Endothelial cell of umbilical vein (primary cell): ENCODE measurements at regions not wholly inside any gene's neighbourhood (a gene's known extent, or its start where the extent isn't known, plus 50 kb on each side); places are given as distances from the start of the nearest gene placed in this dataset.
"Not testable (repeated sequence)": the region's sequence is repeated elsewhere in the genome, so short reads cannot be mapped to it uniquely, and the experiment has no call there.

ENCODE experiments used
- BruUV-seq: library from RNA; stranded (reverse); fragments of 400-500 nt; replicated peaks from 2 replicates; lab custom pipeline; 2021; lab: Mats Ljungman, UMichigan
- CTCF ChIA-PET: fragments of 300-600, 350-600 bp; sonication (Branson Sonifier 250); formaldehyde crosslinking; loops from one replicate; lab custom pipeline; 2021; ENCODE audit warnings: antibody characterized with exemption, inconsistent platforms; lab: Charles Lee
- POLR2A ChIA-PET: fragments of 300-600, 350-600 bp; sonication (Branson Sonifier 250); formaldehyde crosslinking; loops from one replicate; lab custom pipeline; 2021; ENCODE audit warnings: antibody characterized with exemption, inconsistent platforms; lab: Charles Lee
- DNase-seq: peaks from one replicate; pipeline ENCODE4 v3.0.0-alpha.2; 2011; ENCODE audit warnings: low read depth, low spot score
- FAIRE-seq: peaks from 2 replicates; lab custom pipeline; 2011; peaks lifted over from hg19 to GRCh38; lab: Jason Lieb, UNC
- H2AFZ ChIP-seq: 2 replicates; pipeline ENCODE4 v1.6.0; 2012; ENCODE audit warnings: low read depth, low read length, control low read depth, inconsistent platforms
- H3K27ac ChIP-seq: 2 replicates; pipeline ENCODE4 v1.5.1; 2011; ENCODE audit warnings: low read depth, mild to moderate bottlenecking, control low read depth, low read length, moderate library complexity; ENCODE audit not compliant: insufficient read depth
- H3K27me3 ChIP-seq, 2 experiments: 2 replicates each; pipeline versions ENCODE4 v1.6.0 to v1.6.1; 2011; ENCODE audit warnings: low read length in 2 of 2, mixed read lengths in 1 of 2; ENCODE audit not compliant: control insufficient read depth in 2 of 2, insufficient read depth in 2 of 2
- H3K36me3 ChIP-seq, 2 experiments: 2 replicates in 1 of 2; 3 replicates in 1 of 2; pipeline ENCODE4 v1.5.1; 2011; ENCODE audit warnings: low read length in 2 of 2, mild to moderate bottlenecking in 1 of 2, moderate library complexity in 1 of 2; ENCODE audit not compliant: control insufficient read depth in 2 of 2, insufficient read depth in 2 of 2; ENCODE audit errors: extremely low read depth in 1 of 2
- H3K4me1 ChIP-seq: 3 replicates; pipeline ENCODE4 v1.5.1; 2011; ENCODE audit warnings: mild to moderate bottlenecking, low read length; ENCODE audit not compliant: control insufficient read depth, insufficient read depth; ENCODE audit errors: extremely low read depth
- H3K4me2 ChIP-seq: 2 replicates; pipeline ENCODE4 v1.6.1; 2011; ENCODE audit warnings: low read length, control low read depth, mixed read lengths; ENCODE audit not compliant: insufficient read depth
- H3K4me3 ChIP-seq, 3 experiments: fragments of 200-600 bp in 1 of 3; sonication (generic), shearing (Covaris generic) in 1 of 3; replicated peaks in 1 of 3; 2 replicates each; pipeline ENCODE4 v1.5.1; 2011 to 2016; ENCODE audit warnings: control low read depth in 3 of 3, low read length in 3 of 3, mild to moderate bottlenecking in 2 of 3, inconsistent platforms in 1 of 3, low read depth in 1 of 3, moderate library complexity in 1 of 3; ENCODE audit not compliant: insufficient read depth in 1 of 3
- H3K79me2 ChIP-seq: 2 replicates; pipeline ENCODE4 v1.6.0; 2012; ENCODE audit warnings: low read length, inconsistent platforms; ENCODE audit not compliant: control insufficient read depth, insufficient read depth
- H3K9ac ChIP-seq: replicated peaks from 2 replicates; pipeline ENCODE3; 2011; ENCODE audit warnings: low read length, control low read depth; ENCODE audit not compliant: insufficient read depth; ENCODE audit errors: extremely low read depth
- H3K9me1 ChIP-seq: replicated peaks from 3 replicates; pipeline ENCODE4 v1.6.0; 2011; ENCODE audit warnings: mild to moderate bottlenecking, low read length; ENCODE audit not compliant: control insufficient read depth, insufficient read depth; ENCODE audit errors: extremely low read depth
- H3K9me3 ChIP-seq: replicated peaks from 2 replicates; pipeline ENCODE4 v1.5.1; 2012; ENCODE audit warnings: low read length, inconsistent platforms; ENCODE audit not compliant: control insufficient read depth, insufficient read depth
- H4K20me1 ChIP-seq: replicated peaks from 2 replicates; pipeline ENCODE3; 2011; ENCODE audit warnings: mild to moderate bottlenecking, low read length; ENCODE audit not compliant: control insufficient read depth, insufficient read depth; ENCODE audit errors: extremely low read depth
- CTCF ChIP-seq, 2 donors: IDR thresholded peaks; 1 replicate in 1 of 2; 2 replicates in 1 of 2; pipeline ENCODE4 v1.5.1; 2011; ENCODE audit warnings: low read length in 2 of 2, mild to moderate bottlenecking in 2 of 2, moderate library complexity in 2 of 2, control low read depth in 1 of 2, inconsistent platforms in 1 of 2, low read depth in 1 of 2; ENCODE audit not compliant: insufficient read depth in 1 of 2; ENCODE audit errors: extremely low read depth in 1 of 2
- EZH2 ChIP-seq: IDR thresholded peaks from 2 replicates; pipeline ENCODE4 v1.6.1; 2012; ENCODE audit warnings: borderline replicate concordance, low read depth, mild to moderate bottlenecking, moderate library complexity, low read length, inconsistent platforms; ENCODE audit not compliant: severe bottlenecking
- FOS ChIP-seq: IDR thresholded peaks from 2 replicates; pipeline ENCODE4 v1.6.1; 2011; ENCODE audit warnings: mild to moderate bottlenecking, low read length, moderate library complexity, borderline replicate concordance; ENCODE audit not compliant: insufficient read depth
- GATA2 ChIP-seq: IDR thresholded peaks from 2 replicates; pipeline ENCODE4 v1.7.0; 2011; ENCODE audit warnings: low read depth, mild to moderate bottlenecking, moderate library complexity, mixed read lengths, low read length; ENCODE audit not compliant: insufficient read length, insufficient read depth
- JUN ChIP-seq: IDR thresholded peaks from 2 replicates; pipeline ENCODE4 v1.6.1; 2011; ENCODE audit warnings: borderline replicate concordance, low read depth; ENCODE audit not compliant: insufficient read length, insufficient read depth
- MAX ChIP-seq: IDR thresholded peaks from 2 replicates; pipeline ENCODE4 v1.6.1; 2011; ENCODE audit not compliant: insufficient read depth, insufficient read length
- MYC ChIP-seq: IDR thresholded peaks from one replicate; pipeline ENCODE4 v1.6.1; 2011; ENCODE audit warnings: mild to moderate bottlenecking, low read depth, low read length
- POLR2A ChIP-seq: IDR thresholded peaks from 2 replicates; pipeline ENCODE4 v1.6.1; 2012; ENCODE audit warnings: low read depth, mild to moderate bottlenecking, control low read depth, low read length
- POLR2AphosphoS5 ChIP-seq: IDR thresholded peaks from 2 replicates; pipeline ENCODE4 v1.6.1; 2012; ENCODE audit warnings: low read depth, mild to moderate bottlenecking, control low read depth, low read length, moderate library complexity; ENCODE audit not compliant: insufficient read depth
- dilution Hi-C: fragments of 300-500 bp; cut with MboI; formaldehyde crosslinking; loops from one replicate; pipeline ENCODE4 v1.15.0; 2019; ENCODE audit warnings: low sequenced_read_pairs; ENCODE audit not compliant: extremely low pct_ligation_motif_present
- intact Hi-C: fragments of 100-400 bp; cut with micrococcal nuclease; formaldehyde crosslinking; loops from one replicate; pipeline ENCODE4 v1.10.0; 2022

GRCh38 chr13:109998037-109998436 lies 211.7 kb upstream of the IRS2 start:
- no peak for FAIRE-seq

GRCh38 chr13:109997056-109997595 lies 210.7 kb upstream of the IRS2 start:
- BruUV-seq, DNase-seq, H3K36me3 ChIP-seq, H3K9me3 ChIP-seq, H3K4me3 ChIP-seq, H3K27me3 ChIP-seq, H3K4me1 ChIP-seq, H3K27ac ChIP-seq, dilution Hi-C loops, H3K9ac ChIP-seq, POLR2A ChIA-PET, H3K79me2 ChIP-seq, H2AFZ ChIP-seq, intact Hi-C loops, H3K9me1 ChIP-seq, FAIRE-seq, H3K4me2 ChIP-seq, CTCF ChIA-PET, H4K20me1 ChIP-seq: not testable (repeated sequence)

More at GRCh38 chr13:109998037-109998436, 211.7 kb upstream of the IRS2 start:
- Histone ChIP-seq H3K9ac (no peak overlapping the region), H3K27ac (no peak overlapping the region), H4K20me1 (no peaks in the 10 kb centered on the region), H3K27me3 (no peaks in the 10 kb centered on the region), H3K9me1 (no peaks in the 10 kb centered on the region), H3K36me3 (no peaks in the 10 kb centered on the region), H3K4me2 (no peak overlapping the region), H3K4me1 (no peaks in the 10 kb centered on the region), H2AFZ (no peak overlapping the region), H3K79me2 (no peaks in the 10 kb centered on the region), H3K9me3 (no peaks in the 10 kb centered on the region), H3K4me3 (no peak overlapping the region)
- dilution Hi-C loops: no loop called here
- DNase-seq: no peak
- ChIA-PET POLR2A (no interaction called here), CTCF (no interaction called here)
- BruUV-seq: no TSS peak
- intact Hi-C loops: no loop called here
- TF ChIP-seq FOS: no peak
- no peak for TF ChIP-seq CTCF (IDR thresholded peaks at IDR 0.05; ENCODE audit: extremely low read depth in 1 of 2, insufficient read depth in 1 of 2, low read depth in 1 of 2, low read length in 2 of 2)
- TF ChIP-seq EZH2: no peak
- TF ChIP-seq GATA2: no peak
- no peak for TF ChIP-seq POLR2A
- TF ChIP-seq JUN: no peak
- TF ChIP-seq POLR2AphosphoS5: no peak
- TF ChIP-seq MYC: no peak
- TF ChIP-seq MAX: no peak
